A172 (cell line): ENCODE measurements at regions not wholly inside any gene's neighbourhood (a gene's known extent, or its start where the extent isn't known, plus 50 kb on each side); places are given as distances from the start of the nearest gene placed in this dataset.

Experiments used
- DNase-seq: peaks from one replicate; pipeline ENCODE4 v3.0.0-alpha.2; 2015; ENCODE audit warnings: low spot score

DNA sequence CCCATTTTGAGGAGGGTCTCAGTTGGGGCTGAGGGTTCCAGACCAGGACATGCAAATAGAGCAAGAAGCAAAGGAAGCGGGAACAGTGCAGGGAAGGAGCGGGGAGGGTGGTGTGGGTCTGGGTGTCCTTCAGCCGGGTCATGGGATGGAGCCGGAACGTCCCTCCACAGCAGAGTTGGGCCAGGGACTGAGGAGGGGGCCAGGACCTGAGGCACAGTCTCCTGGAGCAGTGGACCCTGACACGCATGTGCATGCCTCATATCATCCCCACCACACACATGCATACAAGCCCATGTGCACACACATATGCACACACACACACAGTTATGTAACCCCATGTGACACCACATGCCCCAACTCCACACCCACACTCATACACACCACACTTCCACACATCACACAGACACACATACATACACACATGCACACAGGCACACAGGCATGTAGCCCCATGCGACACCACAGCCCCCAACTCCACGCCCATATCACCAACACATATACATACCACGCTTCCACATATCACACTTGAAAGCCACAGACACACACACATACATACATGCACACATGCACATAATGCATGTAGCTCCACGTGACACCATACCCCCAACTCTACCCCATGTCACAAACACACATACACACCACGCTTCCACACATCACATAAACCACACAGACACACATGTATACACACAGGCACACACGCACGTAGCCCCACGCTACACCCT is 1026.6 kb downstream of the BRD1 start:
- DNase-seq: no peak

DNA sequence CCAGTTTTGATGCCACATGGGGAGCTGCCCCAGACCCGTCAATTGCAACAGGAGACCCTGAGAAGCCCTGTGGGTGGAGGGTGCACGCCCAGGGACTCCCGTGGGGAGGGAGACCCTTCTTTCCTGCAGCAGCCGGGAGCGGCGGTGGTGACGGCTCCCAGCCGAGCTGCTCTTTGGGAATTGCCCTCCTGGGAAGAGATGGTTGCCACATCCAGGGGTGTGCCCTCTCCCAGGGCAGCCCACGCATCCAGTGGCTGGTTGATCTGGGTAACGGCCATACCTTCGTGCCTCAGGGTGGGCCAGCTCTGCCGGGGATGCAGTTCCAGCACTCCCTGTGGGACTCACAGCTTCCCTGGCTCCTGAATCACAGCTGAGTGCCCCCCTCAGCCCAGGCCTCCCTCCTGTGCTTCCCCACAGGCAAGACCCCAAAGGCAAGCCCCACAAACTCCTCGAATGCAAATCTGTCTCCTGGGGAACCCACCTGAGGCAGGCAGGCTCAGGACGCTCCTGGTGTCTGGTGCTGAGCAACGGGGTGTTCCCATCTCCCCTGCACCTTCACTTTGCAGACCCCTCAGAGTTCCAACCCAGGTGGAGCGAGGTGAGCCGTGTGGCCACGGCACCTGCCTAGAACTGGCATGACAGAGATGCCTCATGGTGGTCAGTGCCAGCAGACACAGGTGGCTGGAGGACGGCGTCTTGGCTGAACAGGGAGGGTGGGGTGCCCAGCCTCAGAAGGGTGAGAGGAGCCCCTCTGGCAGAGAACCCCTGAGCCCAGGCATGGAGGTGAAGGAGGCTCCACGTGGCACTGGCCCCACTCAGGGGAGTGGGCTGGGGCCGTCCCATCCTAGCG is 1027.4 kb downstream of the BRD1 start:
- no peak for DNase-seq

DNA sequence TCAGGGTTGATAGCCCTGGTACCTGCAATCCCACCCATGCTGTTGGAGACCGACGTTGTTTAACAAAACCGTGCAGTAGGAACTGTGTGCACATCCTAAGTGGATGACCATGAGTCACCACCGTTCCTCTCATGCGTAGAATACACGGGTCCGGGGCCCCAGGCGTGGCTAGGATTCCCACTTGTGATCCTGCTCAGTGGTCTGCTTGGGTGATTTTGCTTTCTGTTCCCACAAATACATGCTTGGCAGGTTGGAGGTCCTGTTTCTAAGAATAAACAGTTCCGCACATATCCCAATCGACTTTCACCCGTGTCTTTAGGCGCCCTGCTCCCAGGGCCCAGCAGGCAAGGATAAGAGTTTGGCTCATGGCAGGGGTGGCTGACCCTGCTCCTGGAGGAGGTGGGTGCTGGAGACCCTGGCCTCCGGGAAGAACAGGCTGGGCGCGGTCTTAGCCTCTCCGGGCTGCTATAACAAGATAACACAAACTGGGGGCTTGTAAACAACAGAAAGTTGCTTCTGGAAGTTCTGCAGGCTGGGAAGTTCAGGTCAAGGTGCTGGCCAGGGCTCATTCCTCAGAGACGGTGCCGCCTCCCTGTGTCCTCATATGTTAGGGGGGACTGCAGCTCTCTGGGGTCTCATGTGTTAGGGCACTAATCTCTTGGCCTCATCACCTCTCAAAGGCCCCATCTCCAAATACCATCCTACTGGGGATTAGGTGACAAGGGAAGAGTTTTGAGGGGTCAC is 1028.3 kb downstream of the BRD1 start:
- no peak for DNase-seq

DNA sequence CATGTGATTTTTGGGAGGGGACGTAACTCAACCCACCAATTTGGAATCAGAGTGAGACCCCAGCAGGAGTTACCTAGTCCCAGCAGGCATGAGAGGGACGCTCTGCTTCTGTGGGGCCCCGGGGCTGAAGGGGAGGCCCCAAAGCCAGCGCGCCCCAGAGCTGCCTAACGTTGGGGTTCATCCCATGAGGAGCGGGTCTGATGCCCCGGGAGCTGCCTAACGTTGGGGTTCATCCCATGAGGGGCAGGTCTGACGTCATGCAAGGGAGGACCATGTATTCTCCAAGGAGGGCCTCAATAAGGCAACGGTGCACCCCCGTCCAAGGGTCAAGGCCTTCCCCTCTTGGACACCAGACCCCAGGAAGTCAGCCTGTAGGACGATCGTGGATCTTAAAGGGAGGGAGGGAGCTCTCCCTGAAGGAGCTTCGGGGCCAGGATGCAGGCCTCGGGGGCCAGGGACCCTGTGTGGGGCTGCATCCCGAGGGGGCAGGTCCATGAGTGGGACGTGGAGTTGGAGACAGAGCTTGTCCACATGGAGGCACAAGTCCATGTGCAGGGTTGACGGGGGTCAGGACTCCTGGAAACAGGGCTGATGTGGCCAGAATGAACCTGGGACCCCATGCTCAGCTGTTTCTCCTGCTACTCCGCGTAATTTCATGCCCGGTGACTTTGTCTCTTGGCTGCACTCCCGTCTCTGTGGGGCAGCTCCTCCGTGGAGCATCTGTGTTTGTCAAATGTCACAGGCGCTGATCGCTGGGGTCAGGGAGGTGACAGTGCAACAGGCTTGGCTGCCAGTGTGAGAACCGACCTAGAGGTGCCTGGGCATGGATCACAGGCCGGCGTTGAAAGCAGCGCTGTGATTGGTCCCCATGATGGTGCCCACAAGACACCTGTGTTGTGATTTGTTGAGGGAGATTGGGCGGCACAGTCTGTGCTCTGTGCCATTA is 1029.1 kb downstream of the BRD1 start:
- DNase-seq: no peak

DNA sequence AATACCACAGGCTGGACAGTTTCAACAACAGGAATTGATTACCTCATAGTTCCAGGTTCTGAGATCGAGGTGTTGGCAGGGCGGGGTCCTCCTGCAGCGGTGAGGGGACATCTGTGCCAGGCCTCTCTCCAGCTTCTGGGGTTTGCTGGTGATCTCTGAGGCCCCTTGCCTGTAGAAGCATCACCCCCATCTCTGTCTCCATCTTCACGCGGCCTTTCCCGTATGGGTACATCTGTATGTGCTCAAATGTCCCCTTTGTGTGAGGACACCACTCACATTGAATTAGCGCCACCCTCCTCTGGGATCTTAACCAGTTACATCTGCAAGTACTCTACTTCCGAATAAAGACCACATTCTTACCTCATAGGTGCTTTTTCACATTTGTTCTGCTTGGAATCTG is 1029.9 kb downstream of the BRD1 start:
- no peak for DNase-seq

DNA sequence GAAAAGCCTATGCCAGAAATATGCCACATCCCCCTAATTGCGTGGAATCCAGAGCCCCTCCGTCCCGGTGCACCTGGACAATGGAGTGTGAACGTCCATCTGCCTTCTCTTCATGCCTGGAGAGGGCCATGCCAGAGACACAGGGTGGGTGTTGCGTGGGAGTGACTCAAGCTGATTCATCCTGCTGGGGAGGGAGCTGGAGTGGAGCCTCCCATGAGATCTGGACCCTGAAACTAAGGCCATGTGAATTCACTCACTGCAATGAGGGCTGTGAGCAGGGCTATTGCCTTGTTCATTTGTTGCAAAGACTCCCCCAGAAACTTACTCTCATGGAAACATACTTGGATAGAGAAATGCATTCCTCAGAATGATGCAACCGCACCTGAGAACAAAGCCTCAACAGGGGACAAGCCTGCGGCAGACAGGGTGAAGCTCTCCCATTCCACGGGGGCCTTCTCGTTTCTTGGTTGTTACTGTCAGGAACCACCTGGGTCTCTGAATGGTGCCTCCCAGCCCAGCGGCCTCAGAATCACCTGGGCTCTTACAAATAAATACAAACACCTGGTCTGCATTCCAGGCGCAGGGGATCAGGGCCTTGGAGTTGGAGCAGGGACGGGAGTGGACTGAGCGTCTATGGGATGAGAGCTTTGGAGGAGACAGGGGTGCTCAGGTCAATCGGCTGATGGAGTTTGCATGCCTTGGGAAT is 1031.2 kb downstream of the BRD1 start:
- peak; percentile 0 for DNase-seq

DNA sequence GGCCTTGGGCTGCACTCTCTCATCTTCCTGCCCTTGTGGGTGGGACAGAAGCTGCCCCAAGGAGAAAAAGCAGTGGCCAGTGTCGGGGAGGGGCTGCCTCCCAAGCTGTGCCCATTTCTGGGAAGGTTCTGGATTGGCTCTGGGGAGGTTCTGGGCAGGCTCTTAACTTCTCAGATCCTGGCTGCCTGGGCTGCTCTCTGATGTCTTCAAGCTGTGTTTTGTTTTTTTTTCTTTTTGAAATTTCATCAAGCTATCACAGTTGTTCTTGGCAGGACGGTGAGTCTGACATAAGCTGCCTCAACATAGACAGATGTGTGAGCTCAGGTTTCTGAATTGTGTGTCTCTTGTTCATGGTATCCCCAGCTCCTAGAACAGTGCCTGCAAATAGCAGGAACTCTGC is 1032.0 kb downstream of the BRD1 start:
- no peak for DNase-seq

DNA sequence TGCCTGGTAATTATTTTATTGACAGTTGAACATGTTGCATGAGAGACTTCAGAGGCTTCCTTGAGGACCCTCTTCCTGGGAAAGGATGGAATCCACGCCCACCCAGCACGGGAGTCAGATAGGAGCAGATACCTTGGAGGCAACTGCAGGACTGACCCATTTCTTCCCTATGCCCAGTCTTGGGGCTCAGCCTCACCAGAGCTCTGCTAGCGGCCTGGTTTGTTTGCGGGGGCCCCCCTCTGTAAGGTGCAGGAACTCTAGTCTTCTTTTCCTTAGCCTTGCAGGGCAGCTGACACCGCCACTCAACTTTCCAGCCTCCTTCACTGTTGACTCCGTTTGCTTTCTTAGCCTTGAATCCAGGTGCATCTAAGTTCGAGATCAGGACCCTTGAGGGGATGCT is 1032.8 kb downstream of the BRD1 start:
- DNase-seq: no peak

DNA sequence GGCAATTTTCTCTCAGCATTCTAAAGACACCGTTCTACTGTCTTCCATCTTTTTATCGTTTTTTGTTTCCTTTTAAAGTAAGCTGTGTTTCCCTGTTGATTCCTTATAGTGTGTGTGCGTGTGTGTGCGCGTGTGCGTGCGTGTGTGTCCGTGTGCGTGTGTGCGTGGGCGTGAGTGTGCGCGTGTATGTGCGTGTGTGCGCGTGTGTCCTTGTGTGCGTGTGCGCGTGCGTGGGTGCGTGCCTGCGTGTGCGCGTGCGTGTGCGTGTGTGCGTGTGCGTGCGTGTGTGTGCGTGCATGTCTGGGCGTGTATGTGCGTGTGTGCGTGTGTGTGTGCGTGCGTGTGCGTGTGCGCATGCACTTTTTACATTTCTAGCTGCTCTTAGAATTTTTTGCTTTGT is 1033.7 kb downstream of the BRD1 start:
- no peak for DNase-seq

DNA sequence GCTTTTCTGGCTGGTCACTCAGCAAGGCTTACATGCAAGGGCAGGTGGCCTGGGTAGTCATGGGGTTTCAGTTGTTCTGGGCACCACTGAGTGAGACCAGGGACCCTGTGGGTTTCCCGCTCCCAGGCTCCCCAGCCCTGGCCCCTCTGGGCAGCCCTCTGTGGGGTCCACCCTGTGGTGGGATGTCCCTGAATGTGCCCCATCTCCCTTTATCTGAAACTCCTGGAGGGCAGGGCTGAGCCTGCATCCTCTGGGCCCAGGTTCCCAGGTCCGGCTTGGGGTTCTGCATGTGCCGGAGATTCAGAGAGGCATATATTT is 1041.0 kb downstream of the BRD1 start:
- DNase-seq: no peak

DNA sequence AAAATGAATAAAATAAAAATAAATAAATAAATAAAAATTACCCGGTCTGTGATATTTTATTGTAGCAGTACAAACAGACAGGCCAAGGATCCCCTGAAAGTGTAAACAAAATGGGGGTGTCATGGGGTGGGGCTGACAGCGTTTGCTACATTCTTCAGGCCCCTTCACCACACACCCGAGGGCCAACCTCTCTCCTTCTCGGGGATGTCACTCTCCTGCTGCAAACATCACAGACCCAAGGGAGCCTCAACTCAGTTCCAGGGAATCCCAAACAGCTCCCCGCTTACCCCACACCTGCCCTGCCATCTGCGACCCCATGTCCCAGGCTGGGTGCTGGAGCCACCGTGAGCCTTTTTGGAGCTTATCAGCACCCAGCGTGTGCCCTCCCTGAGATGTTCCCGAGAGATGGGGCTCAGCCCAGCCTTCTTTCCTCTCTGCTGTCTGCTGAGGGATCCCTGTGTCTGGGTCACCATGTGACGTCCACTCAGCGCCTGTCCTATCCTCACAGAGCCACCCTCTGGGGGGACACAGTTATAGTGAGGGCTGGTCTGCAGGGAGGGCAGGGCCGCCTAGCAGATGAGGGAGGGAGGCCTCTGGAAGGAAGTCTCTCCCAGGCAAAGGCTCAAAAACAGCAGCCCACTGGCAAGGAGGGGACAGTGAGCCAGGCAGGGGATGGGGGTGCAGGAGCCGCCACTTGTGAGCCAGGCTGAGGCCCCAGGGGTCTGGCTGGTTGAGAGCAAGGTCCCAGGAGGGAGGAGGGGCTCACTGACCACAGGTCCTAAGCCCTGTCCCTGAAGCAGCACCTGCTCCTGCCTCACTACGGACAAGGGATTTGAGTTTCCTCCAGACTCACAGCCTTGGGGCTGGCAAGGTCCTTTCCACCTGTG is 1041.6 kb downstream of the BRD1 start:
- DNase-seq: no peak

DNA sequence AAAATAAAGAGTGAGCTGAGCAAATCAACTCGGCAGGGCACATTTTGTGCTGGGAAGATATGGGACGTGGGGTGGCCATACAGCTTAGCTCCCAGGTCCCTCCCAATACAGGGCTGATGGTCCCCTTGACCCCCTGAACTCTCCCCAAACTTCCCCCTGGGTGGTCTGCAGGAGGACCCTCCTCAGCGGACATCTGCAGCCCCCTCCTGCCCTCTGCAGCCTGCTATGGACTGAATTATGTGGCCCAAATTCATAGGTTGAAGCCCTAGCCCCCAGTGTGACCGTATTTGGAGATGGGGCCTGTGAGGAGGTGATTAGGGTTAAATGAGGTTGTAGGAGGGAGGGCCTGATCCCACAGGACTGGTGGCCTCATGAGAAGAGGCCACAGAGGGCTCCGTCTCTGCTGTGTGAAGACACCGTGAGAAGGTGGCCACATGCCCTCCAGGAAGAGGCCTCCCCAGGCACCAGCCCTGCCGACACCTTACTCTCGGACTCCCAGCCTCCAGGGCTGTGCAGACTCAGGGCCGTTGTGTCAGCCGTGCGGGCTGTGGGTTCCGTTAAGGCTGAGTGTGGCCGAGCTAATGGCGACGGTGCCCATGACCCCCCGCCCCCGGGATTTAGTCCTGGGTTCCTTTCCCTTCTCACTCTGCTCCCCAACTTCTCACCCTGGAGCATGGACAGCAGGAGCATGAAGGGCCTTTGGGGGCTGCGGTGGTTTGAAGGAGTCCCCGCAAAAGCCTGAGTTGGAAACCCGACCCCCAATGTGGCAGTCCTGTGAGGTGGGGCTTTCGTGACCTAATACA is 1042.8 kb downstream of the BRD1 start:
- DNase-seq: no peak

DNA sequence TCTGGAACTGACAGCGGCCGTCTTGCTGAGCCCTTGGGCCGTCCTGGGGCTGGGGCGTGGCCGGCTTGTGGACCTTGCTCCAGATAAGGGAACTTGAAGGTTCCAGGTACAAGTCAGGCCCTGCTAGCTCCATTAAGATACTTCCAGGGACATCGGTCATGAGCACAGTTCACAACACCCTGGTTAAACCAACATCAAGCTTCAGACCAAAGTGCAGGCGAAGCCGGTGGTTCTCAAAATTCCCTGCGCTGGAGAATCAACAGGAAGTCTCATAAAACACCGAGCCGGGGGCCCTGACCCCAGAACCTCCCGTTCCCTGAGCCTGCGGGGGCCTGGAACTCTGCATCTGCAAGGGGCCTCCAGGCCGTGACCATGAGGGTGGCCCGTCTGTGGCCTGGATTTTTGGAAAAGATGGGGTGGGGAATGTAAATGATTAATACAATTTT is 1043.8 kb downstream of the BRD1 start:
- DNase-seq: no peak

DNA sequence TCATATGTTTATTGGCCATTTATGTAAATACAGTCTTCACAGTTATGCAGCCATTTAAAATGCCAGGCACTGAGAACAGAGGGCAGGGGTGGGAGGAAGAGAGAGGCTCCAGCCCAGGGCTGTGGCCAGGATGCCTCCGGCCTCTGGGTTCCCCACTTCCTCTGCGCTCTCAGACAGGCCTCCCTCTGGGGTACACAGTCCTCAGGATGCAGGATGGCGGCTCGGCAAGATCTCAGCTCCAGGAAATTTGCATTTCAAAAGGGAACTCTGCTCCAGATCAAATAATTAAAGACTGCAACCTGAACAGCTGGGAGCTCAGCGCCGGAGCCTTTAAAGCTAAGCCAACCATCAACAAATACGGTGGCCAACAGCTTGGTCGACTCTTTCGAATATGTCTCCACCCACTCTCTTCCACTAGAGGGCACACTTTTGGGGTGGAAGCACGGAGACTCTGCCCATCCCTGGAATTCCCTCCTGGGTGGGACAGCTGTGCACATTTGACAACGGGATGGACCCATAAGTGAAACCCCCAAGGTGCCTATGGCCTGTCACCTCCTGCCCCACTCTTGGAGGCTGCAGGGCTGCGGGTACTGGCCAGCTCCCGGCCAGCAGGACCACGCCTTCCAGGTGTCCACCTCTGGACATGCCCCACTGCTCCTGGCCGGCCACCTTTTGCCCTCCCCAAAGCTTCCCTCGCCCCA is 1044.7 kb downstream of the BRD1 start:
- DNase-seq: no peak

DNA sequence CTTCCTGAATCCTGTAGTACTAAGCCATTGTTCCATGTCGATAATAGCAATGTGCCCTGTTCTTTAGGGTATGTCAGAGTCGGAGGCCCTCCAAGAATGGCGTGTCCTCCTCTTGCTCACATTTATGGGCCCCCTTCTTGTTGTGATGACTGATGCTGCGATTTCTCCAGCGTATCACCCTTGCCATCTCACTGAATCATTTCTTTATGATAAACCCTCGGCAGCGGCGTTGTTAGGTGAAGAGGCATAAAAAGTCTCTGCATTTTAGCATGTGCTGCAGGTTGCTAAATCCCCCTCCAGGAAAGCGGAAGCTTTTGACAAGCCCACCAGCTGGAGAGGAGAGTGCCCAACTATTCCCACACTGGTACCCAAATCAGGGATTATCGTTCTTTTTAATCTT is 1045.3 kb downstream of the BRD1 start:
- DNase-seq: no peak

DNA sequence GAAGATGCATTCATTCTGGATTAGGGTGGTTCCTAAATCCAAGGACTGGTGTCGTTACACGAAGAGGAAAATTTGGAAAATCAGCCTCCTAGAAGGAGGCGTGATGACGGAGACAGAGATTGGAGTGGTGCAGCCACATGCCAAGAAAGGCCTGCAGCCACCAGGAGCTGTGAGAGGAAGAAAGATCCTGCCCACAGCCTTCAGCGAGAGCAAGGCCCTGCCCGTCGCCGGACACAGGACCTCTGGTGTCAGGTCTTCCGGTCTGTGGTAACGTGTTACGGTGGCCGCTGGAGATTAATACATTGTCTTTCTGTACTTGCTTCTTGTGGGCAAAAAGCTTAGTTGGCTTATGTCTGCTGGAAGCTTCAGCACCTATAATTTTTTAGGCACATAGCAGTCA is 1045.8 kb downstream of the BRD1 start:
- DNase-seq: no peak

DNA sequence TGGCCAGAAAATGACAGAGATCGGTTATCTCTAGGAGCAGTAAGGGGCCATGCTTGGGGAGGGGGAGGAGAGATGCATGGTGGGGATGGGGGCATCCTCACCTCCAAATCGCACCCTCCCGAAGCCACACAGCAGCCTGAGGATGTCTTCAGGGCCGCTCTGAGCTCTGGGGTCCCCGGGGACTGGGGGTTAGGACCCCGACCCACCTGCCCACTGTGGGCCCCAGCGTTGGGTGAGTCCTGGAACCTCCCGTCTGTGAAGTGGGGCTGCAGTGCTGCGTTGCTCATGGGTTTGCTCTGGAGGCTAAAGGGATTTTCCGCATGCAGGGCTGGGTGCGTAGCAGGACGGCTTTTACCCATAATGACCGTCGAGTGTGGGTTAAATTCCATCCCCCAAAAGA is 1046.3 kb downstream of the BRD1 start:
- DNase-seq: no peak

DNA sequence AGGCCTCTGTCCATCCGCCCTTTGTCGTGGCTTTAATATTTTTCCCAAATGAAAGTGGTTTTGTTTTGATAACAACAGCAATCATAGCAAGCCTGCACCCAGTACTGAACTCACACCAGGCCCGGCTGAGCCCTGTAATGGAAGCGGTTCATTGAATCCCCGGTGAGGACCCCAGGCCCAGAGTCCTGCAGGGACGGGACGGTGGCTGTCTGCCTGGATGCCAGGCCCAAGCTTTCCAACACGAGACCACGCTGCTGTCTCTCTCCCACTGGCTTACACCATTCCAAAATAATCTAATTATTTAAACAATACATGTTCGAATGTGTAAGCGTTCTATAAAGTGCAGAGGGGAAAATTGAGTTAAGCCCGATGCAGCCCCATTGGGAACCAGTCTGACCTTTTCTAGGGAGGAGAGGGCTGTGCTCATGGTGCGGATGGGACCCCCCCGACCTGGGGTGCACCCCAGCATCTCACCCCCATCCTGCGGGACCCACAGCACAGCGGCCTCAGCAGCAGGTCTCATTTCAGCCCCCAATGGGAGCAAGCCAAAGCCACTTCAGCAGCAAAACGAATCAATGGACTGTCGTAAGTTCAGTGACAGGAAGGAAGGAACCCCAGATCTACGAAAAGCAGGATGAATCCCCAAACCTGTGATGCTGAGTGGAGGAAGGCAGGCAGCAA is 1046.9 kb downstream of the BRD1 start:
- DNase-seq: no peak
